ENCODE measurements at regions not wholly inside any gene's neighbourhood (a gene's known extent, or its start where the extent isn't known, plus 50 kb on each side); places are given as distances from the start of the nearest gene placed in this dataset.
"Not testable (repeated sequence)": the region's sequence is repeated elsewhere in the genome, so short reads cannot be mapped to it uniquely, and the experiment has no call there.

DNA sequence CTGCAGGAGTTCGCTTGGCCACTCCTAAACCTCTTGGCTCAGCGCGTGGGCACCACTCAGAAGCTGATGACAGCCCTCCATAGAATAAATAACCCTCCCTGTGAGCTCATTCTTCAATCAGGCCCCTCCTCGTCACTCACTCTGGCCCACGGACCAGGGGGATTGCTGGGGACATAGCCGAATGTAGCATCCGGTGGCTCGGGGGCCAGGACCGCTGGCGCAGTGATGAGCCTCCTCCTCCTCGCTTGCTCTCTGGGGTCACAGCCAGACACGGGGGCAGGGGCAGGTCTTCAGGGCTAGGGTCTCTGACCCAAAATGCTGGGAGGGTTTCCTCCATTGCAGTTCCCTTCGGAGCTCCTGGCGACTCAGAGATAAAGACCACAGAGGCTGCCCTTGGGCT lies 79.9 kb downstream of the TFAP2C start:
- TF ChIP-seq, protein P1, sequence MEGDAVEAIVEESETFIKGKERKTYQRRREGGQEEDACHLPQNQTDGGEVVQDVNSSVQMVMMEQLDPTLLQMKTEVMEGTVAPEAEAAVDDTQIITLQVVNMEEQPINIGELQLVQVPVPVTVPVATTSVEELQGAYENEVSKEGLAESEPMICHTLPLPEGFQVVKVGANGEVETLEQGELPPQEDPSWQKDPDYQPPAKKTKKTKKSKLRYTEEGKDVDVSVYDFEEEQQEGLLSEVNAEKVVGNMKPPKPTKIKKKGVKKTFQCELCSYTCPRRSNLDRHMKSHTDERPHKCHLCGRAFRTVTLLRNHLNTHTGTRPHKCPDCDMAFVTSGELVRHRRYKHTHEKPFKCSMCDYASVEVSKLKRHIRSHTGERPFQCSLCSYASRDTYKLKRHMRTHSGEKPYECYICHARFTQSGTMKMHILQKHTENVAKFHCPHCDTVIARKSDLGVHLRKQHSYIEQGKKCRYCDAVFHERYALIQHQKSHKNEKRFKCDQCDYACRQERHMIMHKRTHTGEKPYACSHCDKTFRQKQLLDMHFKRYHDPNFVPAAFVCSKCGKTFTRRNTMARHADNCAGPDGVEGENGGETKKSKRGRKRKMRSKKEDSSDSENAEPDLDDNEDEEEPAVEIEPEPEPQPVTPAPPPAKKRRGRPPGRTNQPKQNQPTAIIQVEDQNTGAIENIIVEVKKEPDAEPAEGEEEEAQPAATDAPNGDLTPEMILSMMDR (IDR thresholded peaks at IDR 0.05) = no peak
- Histone ChIP-seq H3K36me3 (no peaks in the 10 kb centered on the region), H3K9me3 (no peaks in the 10 kb centered on the region), H3K4me3 (no peak overlapping the region), H3K4me1 (no peaks in the 10 kb centered on the region), H3K27me3 (ENCODE audit: low read depth) (no peaks in the 10 kb centered on the region), H3K27ac (no peak overlapping the region)
- no peak for DNase-seq
- ATAC-seq = no peak
- intact Hi-C loops (cut with DNase I) = no loop called here

DNA sequence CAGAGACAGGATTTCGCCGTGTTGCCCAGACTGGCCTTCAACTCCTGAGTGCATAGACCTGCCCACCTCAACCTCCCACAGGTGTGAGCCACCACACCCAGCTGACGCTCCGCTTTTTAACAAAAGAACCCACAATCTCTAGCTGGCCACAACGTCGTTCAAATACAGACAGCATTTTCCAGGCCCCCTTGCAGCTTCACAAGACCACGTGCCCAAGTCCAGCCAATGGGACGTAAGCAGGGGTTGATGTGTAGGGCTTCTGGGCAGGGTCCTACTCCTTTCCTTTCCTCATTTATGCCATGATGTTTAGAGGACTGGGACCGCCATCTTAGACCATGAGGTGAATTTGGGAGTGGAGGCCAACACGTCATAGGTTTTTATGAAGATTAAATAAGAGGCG lies 81.0 kb downstream of the TFAP2C start:
- TF ChIP-seq, protein P1 (IDR thresholded peaks at IDR 0.05) = no peak
- ATAC-seq = no peak
- intact Hi-C loops (cut with DNase I) = no loop called here
- H3K4me3 ChIP-seq = no peak overlapping the region
- no peaks in the 10 kb centered on the region for H3K4me1 ChIP-seq
- H3K36me3 ChIP-seq = no peaks in the 10 kb centered on the region
- DNase-seq = no peak
- H3K9me3 ChIP-seq = no peaks in the 10 kb centered on the region
- no peaks in the 10 kb centered on the region for H3K27me3 ChIP-seq (ENCODE audit: low read depth)
- no peak overlapping the region for H3K27ac ChIP-seq

DNA sequence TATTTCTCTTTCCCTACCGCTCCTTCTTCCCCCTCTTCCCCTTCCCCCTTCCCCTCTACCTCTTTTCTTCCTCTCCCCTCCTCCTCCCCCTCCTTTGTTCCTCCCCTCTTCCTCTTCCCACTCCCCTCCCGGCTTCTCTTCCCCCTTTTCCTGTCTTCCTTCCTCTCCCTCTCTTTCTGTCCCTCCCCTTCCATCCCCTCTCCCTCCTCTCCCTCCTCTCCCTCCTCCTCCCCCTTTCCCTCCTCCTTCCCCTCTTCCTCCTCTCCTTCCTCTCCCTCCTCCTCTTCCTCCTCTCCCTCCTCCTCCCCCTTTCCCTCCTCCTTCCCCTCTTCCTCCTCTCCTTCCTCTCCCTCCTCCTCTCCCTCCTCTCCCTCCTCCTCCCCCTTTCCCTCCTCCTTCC lies 81.5 kb downstream of the TFAP2C start:
- DNase-seq; H3K27ac ChIP-seq; intact Hi-C loops (cut with DNase I): not testable (repeated sequence)

DNA sequence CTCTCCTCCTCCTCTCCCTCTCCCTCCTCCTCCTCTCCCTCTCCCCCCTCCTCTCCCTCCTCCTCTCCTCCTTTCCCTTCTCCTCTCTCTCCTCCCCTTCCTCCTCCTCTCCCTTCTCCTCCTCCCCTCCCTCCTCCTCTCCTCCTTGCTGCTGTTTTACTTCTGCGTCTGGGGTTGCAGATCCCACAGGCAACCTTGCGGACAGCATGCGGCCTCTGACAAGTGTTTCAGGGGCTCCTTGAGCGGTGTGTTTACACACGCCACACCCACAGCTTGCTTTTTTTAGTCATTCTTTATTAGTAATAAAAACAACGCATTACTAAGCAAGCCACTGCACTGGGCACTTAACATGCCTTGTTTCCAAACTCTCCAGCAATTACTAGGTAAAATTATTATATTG lies 81.9 kb downstream of the TFAP2C start:
- H3K9me3 ChIP-seq = no peaks in the 10 kb centered on the region
- DNase-seq (peak; percentile 54), ATAC-seq (peak; percentile 57 to 73)
- no peaks in the 10 kb centered on the region for H3K4me1 ChIP-seq
- no peak overlapping the region for H3K4me3 ChIP-seq
- no peaks in the 10 kb centered on the region for H3K27me3 ChIP-seq (ENCODE audit: low read depth)
- intact Hi-C loops (cut with DNase I) = no loop called here
- TF ChIP-seq, protein P1 (IDR thresholded peaks at IDR 0.05) = no peak
- H3K36me3 ChIP-seq = no peaks in the 10 kb centered on the region
- no peak overlapping the region for H3K27ac ChIP-seq

More for the DNA sequence above, 81.5 kb downstream of the TFAP2C start:
- not testable (repeated sequence) for H3K27me3 ChIP-seq (ENCODE audit: low read depth); H3K9me3 ChIP-seq; H3K36me3 ChIP-seq; H3K4me3 ChIP-seq; H3K4me1 ChIP-seq; ATAC-seq

DNA sequence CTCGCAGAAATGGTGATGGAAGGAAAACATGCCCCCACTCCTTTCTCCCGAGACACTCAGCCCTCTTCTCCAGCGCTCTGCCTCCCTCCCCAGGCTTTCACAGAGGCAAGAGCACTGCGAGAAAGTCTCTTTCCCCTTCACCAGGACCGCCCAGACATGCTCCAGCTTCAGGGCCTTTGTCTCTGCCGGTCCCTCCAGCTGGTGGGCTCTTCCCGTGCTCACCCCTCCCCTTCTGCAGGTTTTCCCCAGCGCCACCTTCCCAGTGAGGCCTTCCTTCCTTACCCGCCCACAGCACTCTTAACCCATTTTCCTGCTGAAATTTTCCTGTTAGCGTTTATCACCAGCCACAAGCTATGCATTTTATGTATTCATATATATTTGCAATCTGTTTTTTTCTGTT lies 86.2 kb downstream of the TFAP2C start:
- intact Hi-C loops (cut with DNase I) = no loop called here
- Histone ChIP-seq H3K27me3 (ENCODE audit: low read depth) (no peaks in the 10 kb centered on the region), H3K27ac (no peak overlapping the region), H3K9me3 (no peaks in the 10 kb centered on the region), H3K36me3 (no peaks in the 10 kb centered on the region), H3K4me3 (no peak overlapping the region), H3K4me1 (no peaks in the 10 kb centered on the region)
- DNase-seq (no peak), ATAC-seq (no peak)
- TF ChIP-seq, protein P1 (IDR thresholded peaks at IDR 0.05) = no peak

DNA sequence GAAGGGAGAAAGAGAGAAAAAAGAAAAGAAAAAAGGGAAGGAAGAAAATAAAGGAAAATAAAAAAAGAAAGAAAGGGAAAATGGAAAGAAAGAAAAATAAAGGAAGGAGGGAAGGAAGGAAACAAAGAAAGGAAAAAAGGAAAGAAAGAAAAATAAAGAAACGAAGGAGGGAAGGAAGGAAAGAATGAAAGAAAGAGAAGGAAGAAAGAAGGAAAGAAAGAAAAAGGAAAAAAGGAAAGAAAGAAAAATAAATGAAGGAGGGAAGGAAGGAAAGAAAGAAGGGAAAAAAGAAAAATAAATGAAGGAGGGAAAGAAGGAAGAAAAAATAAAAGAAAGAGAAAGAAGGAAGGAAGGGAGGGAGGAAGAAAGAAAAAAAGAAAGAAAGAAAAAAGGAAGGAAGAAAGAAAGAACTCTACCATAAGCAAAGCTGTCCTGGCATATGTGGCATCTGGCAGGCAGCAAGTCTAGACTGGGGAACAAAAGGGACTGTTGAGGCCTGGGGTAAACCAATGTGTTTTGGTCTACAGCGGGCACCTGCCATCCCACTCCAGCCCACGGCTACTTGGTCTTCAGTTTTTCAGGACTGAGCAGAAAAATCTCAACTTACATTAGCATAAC lies 86.9 kb downstream of the TFAP2C start:
- Histone ChIP-seq H3K27ac (no peak overlapping the region), H3K4me3 (no peak overlapping the region), H3K4me1 (no peaks in the 10 kb centered on the region), H3K9me3 (no peaks in the 10 kb centered on the region), H3K27me3 (ENCODE audit: low read depth) (no peaks in the 10 kb centered on the region), H3K36me3 (no peaks in the 10 kb centered on the region)
- ATAC-seq (no peak), DNase-seq (no peak)
- TF ChIP-seq, protein P1 (IDR thresholded peaks at IDR 0.05) = no peak
- intact Hi-C loops (cut with DNase I) = no loop called here

Data from lower lobe of right lung (tissue), 2 donors.